B cell (primary cell): ENCODE measurements at regions not wholly inside any gene's neighbourhood (a gene's known extent, or its start where the extent isn't known, plus 50 kb on each side); places are given as distances from the start of the nearest gene placed in this dataset.

Experiments used
- EZH2 ChIP-seq: IDR thresholded peaks from 2 replicates; pipeline ENCODE4 v1.6.1; 2012; ENCODE audit warnings: borderline replicate concordance, low read depth, mild to moderate bottlenecking, moderate library complexity, low read length; ENCODE audit not compliant: insufficient read depth, poor library complexity, severe bottlenecking
- TF ChIP-seq, protein P1 (sequence below): fragments of 200-600 bp; IDR thresholded peaks from one replicate; pipeline ENCODE4 v1.8.0; 2022; ENCODE audit warnings: antibody characterized with exemption, mild to moderate bottlenecking

DNA sequence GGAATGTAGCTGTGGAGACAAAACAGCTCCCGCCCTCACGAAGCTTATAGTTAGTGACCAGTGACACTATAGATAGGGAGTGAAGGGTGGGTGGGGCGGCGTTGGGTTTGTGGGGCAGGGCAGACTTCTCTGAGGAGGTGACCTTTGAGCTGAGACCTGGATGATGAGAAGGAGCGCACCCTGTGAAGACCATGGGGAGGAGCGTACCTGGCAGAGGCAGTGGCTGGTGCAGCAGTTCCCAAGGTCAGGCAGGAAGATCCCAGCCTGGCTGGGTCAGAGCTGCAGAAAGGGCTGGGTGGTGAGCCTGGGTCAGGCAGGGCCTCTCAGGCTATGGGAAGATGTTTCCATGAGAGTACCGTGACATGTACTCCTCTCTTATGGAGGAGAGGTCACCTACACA is 135.0 kb upstream of the RCN1 start:
- TF ChIP-seq, protein P1, sequence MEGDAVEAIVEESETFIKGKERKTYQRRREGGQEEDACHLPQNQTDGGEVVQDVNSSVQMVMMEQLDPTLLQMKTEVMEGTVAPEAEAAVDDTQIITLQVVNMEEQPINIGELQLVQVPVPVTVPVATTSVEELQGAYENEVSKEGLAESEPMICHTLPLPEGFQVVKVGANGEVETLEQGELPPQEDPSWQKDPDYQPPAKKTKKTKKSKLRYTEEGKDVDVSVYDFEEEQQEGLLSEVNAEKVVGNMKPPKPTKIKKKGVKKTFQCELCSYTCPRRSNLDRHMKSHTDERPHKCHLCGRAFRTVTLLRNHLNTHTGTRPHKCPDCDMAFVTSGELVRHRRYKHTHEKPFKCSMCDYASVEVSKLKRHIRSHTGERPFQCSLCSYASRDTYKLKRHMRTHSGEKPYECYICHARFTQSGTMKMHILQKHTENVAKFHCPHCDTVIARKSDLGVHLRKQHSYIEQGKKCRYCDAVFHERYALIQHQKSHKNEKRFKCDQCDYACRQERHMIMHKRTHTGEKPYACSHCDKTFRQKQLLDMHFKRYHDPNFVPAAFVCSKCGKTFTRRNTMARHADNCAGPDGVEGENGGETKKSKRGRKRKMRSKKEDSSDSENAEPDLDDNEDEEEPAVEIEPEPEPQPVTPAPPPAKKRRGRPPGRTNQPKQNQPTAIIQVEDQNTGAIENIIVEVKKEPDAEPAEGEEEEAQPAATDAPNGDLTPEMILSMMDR: no peak
- TF ChIP-seq EZH2: no peak
